ENCODE measurements at regions not wholly inside any gene's neighbourhood (a gene's known extent, or its start where the extent isn't known, plus 50 kb on each side); places are given as distances from the start of the nearest gene placed in this dataset.

DNA sequence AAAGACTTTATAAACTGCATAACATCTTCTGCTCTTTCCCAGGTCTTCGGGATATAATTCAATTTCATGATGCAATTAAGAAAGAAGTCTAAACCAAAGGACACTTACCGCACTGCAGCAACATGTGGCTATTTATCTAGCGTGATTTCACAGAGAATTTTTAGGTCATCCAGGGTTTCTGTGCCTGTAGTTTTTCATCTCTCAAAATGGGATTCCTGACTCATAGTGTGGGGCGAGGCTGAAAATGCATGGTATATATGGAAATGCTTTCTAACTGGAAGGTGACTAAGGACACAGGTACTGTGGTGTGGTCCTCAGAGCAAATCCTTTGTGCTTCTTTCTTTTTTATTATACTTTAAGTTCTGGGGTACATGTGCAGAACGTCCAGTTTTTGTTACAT, 557.7 kb upstream of the KLF4 start:
- Histone ChIP-seq H3K9me3 (peaks cover 9% of the 10 kb centered on the region), H3K27me3 (replicated peaks; ENCODE audit: control insufficient read depth, insufficient read depth, low read length) (no peaks in the 10 kb centered on the region), H3K4me3 (ENCODE audit: low read depth, low read length) (no peak overlapping the region), H3K4me1 (no peaks in the 10 kb centered on the region), H3K36me3 (ENCODE audit: control insufficient read depth, insufficient read depth, low read length) (no peaks in the 10 kb centered on the region)
- Mint-ChIP-seq H3K27ac (ENCODE audit: unreplicated experiment) (no peak overlapping the region), H3K9me3 (ENCODE audit: unreplicated experiment) (peaks cover 19% of the 10 kb centered on the region), H3K27me3 (ENCODE audit: insufficient read depth, unreplicated experiment) (no peaks in the 10 kb centered on the region), H3K36me3 (ENCODE audit: insufficient read depth, unreplicated experiment) (no peaks in the 10 kb centered on the region), H3K4me1 (ENCODE audit: low read depth, unreplicated experiment) (peaks cover 9% of the 10 kb centered on the region), H3K4me3 (ENCODE audit: unreplicated experiment) (no peak overlapping the region)
- intact Hi-C loops (cut with micrococcal nuclease; ENCODE audit: unreplicated experiment), result loop anchor here (5.0 kb wide), 1 partner anchor 225 kb away; no protein-coding TSS in a partner anchor
- TF ChIP-seq, protein P1, sequence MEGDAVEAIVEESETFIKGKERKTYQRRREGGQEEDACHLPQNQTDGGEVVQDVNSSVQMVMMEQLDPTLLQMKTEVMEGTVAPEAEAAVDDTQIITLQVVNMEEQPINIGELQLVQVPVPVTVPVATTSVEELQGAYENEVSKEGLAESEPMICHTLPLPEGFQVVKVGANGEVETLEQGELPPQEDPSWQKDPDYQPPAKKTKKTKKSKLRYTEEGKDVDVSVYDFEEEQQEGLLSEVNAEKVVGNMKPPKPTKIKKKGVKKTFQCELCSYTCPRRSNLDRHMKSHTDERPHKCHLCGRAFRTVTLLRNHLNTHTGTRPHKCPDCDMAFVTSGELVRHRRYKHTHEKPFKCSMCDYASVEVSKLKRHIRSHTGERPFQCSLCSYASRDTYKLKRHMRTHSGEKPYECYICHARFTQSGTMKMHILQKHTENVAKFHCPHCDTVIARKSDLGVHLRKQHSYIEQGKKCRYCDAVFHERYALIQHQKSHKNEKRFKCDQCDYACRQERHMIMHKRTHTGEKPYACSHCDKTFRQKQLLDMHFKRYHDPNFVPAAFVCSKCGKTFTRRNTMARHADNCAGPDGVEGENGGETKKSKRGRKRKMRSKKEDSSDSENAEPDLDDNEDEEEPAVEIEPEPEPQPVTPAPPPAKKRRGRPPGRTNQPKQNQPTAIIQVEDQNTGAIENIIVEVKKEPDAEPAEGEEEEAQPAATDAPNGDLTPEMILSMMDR (IDR thresholded peaks at IDR 0.05; ENCODE audit: insufficient read depth in 1 of 2, low read depth in 1 of 2, low read length in 1 of 2, severe bottlenecking in 1 of 2, unreplicated experiment in 1 of 2), result no peak
- DNase-seq, result no peak
- POLR2A ChIA-PET, result no interaction called here
- no TSS peak for BruUV-seq (replicated peaks)
- CTCF ChIA-PET, result no interaction called here

DNA sequence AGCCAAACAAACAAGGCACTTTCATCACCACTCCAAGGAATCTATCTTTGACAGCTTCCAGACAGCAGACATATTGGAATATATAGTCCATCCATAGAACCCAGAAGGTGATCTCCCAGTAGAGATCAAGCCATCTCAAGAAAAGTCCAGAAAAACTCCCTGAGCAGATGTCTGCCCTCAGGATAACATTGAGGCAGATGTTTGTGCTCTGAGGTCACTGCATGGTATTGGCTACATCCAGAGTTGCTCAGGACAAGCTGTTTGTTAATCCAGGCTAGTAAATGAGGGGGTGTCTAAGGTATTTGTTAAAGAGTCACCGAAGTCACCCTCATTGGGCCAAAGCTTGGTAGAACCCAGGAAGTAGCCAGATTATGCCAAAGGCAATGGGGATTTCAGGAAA, 556.3 kb upstream of the KLF4 start:
- peaks cover 25% of the 10 kb centered on the region for H3K9me3 Mint-ChIP-seq (ENCODE audit: unreplicated experiment)
- H3K4me3 Mint-ChIP-seq (ENCODE audit: unreplicated experiment), result no peak overlapping the region
- no peaks in the 10 kb centered on the region for H3K4me1 ChIP-seq
- no peaks in the 10 kb centered on the region for H3K36me3 ChIP-seq (ENCODE audit: control insufficient read depth, insufficient read depth, low read length)
- TF ChIP-seq, protein P1 (IDR thresholded peaks at IDR 0.05; ENCODE audit: insufficient read depth in 1 of 2, low read depth in 1 of 2, low read length in 1 of 2, severe bottlenecking in 1 of 2, unreplicated experiment in 1 of 2), result no peak
- CTCF ChIA-PET, result no interaction called here
- peaks cover 9% of the 10 kb centered on the region for H3K9me3 ChIP-seq
- POLR2A ChIA-PET, result no interaction called here
- no peak overlapping the region for H3K27ac Mint-ChIP-seq (ENCODE audit: unreplicated experiment)
- no peaks in the 10 kb centered on the region for H3K36me3 Mint-ChIP-seq (ENCODE audit: insufficient read depth, unreplicated experiment)
- BruUV-seq (replicated peaks), result no TSS peak
- H3K4me1 Mint-ChIP-seq (ENCODE audit: low read depth, unreplicated experiment), result peaks cover 9% of the 10 kb centered on the region
- no peaks in the 10 kb centered on the region for H3K27me3 ChIP-seq (replicated peaks; ENCODE audit: control insufficient read depth, insufficient read depth, low read length)
- DNase-seq, result no peak
- no peaks in the 10 kb centered on the region for H3K27me3 Mint-ChIP-seq (ENCODE audit: insufficient read depth, unreplicated experiment)
- intact Hi-C loops (cut with micrococcal nuclease; ENCODE audit: unreplicated experiment), result loop anchor here (5.0 kb wide), 1 partner anchor 226 kb away; no protein-coding TSS in a partner anchor
- no peak overlapping the region for H3K4me3 ChIP-seq (ENCODE audit: low read depth, low read length)

DNA sequence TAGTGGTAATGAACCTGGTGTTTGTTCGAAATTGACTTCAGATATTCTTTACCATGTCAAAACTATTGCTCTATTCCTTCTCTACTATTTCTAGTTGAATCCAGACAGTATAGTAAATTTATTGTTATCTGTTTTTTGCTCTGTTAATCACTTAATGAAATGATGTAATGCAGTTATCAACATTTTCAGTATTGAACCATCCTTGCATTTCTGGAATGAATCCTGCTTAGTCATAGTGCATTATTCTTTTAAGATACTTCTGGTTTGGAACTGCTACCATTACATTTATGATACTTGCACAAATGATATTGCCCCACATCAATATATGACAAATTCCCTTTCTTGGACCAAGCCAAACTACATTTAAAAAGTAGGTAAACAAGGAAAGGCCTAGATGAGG, 554.0 kb upstream of the KLF4 start:
- Histone ChIP-seq H3K9me3 (peaks cover 9% of the 10 kb centered on the region), H3K36me3 (ENCODE audit: control insufficient read depth, insufficient read depth, low read length) (no peaks in the 10 kb centered on the region), H3K4me1 (no peaks in the 10 kb centered on the region), H3K4me3 (ENCODE audit: low read depth, low read length) (no peak overlapping the region), H3K27me3 (replicated peaks; ENCODE audit: control insufficient read depth, insufficient read depth, low read length) (no peaks in the 10 kb centered on the region)
- ChIA-PET POLR2A (no interaction called here), CTCF (no interaction called here)
- peaks cover 25% of the 10 kb centered on the region for H3K9me3 Mint-ChIP-seq (ENCODE audit: unreplicated experiment)
- no TSS peak for BruUV-seq (replicated peaks)
- H3K27me3 Mint-ChIP-seq (ENCODE audit: insufficient read depth, unreplicated experiment), result no peaks in the 10 kb centered on the region
- H3K4me3 Mint-ChIP-seq (ENCODE audit: unreplicated experiment), result no peak overlapping the region
- no peaks in the 10 kb centered on the region for H3K36me3 Mint-ChIP-seq (ENCODE audit: insufficient read depth, unreplicated experiment)
- no peak overlapping the region for H3K27ac Mint-ChIP-seq (ENCODE audit: unreplicated experiment)
- TF ChIP-seq, protein P1 (IDR thresholded peaks at IDR 0.05; ENCODE audit: insufficient read depth in 1 of 2, low read depth in 1 of 2, low read length in 1 of 2, severe bottlenecking in 1 of 2, unreplicated experiment in 1 of 2), result no peak
- H3K4me1 Mint-ChIP-seq (ENCODE audit: low read depth, unreplicated experiment), result no peaks in the 10 kb centered on the region
- intact Hi-C loops (cut with micrococcal nuclease; ENCODE audit: unreplicated experiment), result no loop called here
- no peak for DNase-seq

All from Caco-2 (cell line).